Liver (tissue), 7 donors: ENCODE measurements at regions not wholly inside any gene's neighbourhood (a gene's known extent, or its start where the extent isn't known, plus 50 kb on each side); places are given as distances from the start of the nearest gene placed in this dataset.

Source experiments
- DNase-seq: peaks from one replicate; pipeline ENCODE4 v3.0.0-alpha.2; 2017; ENCODE audit warnings: low spot score
- H3K27ac ChIP-seq, 2 donors: one replicate each; pipeline ENCODE4 v1.7.0; 2013; ENCODE audit warnings: inconsistent platforms in 2 of 2, low read length in 2 of 2, control low read depth in 1 of 2, low read depth in 1 of 2, mild to moderate bottlenecking in 1 of 2
- H3K27me3 ChIP-seq, 4 donors: one replicate each; pipeline versions ENCODE4 v1.6.1 to v1.7.0; 2013; ENCODE audit warnings: low read length in 3 of 4, inconsistent platforms in 1 of 4, mild to moderate bottlenecking in 1 of 4, moderate library complexity in 1 of 4; ENCODE audit not compliant: control insufficient read depth in 4 of 4, insufficient read depth in 4 of 4
- H3K36me3 ChIP-seq, 4 donors: one replicate each; pipeline versions ENCODE4 v1.6.1 to v1.7.0; 2013; ENCODE audit warnings: low read length in 3 of 4, mild to moderate bottlenecking in 3 of 4, low read depth in 1 of 4, moderate library complexity in 1 of 4; ENCODE audit not compliant: control insufficient read depth in 4 of 4, insufficient read depth in 3 of 4
- H3K4me1 ChIP-seq, 4 donors: one replicate each; pipeline versions ENCODE4 v1.6.1 to v1.7.0; 2013; ENCODE audit warnings: low read length in 3 of 4, mild to moderate bottlenecking in 3 of 4, moderate library complexity in 1 of 4; ENCODE audit not compliant: control insufficient read depth in 4 of 4, insufficient read depth in 4 of 4
- H3K4me3 ChIP-seq, 3 donors: one replicate each; pipeline versions ENCODE4 v1.6.1 to v1.7.0; 2013; ENCODE audit warnings: low read length in 3 of 3, control low read depth in 1 of 3, low read depth in 1 of 3, mild to moderate bottlenecking in 1 of 3
- H3K9ac ChIP-seq, 2 donors: one replicate each; pipeline ENCODE4 v1.7.0; 2013; ENCODE audit warnings: low read length in 2 of 2, mild to moderate bottlenecking in 2 of 2, moderate library complexity in 2 of 2, control low read depth in 1 of 2, low read depth in 1 of 2
- H3K9me3 ChIP-seq, 4 donors: one replicate each; pipeline versions ENCODE4 v1.6.1 to v1.7.0; 2013; ENCODE audit warnings: low read length in 3 of 4; ENCODE audit not compliant: control insufficient read depth in 4 of 4
- FOXA1 ChIP-seq: IDR thresholded peaks from 2 replicates; pipeline ENCODE4 v1.6.1; 2016; ENCODE audit warnings: antibody characterized with exemption
- FOXA2 ChIP-seq: IDR thresholded peaks from 2 replicates; pipeline ENCODE4 v1.6.1; 2016; ENCODE audit warnings: antibody characterized with exemption
- GABPA ChIP-seq, 2 donors: IDR thresholded peaks in 1 of 2; conservative IDR thresholded peaks in 1 of 2; 2 replicates each; pipeline ENCODE4 v1.6.1; 2016; ENCODE audit warnings: antibody characterized with exemption in 2 of 2, mild to moderate bottlenecking in 1 of 2, moderate library complexity in 1 of 2
- HNF4A ChIP-seq, 2 donors: conservative IDR thresholded peaks; 2 replicates each; pipeline ENCODE4 v1.6.1; 2016; ENCODE audit warnings: antibody characterized with exemption in 2 of 2, mild to moderate bottlenecking in 2 of 2
- HNF4G ChIP-seq: IDR thresholded peaks from 2 replicates; pipeline ENCODE4 v1.6.1; 2016; ENCODE audit warnings: antibody characterized with exemption
- JUND ChIP-seq, 2 donors: IDR thresholded peaks; 2 replicates each; pipeline ENCODE4 v1.6.1; 2016; ENCODE audit warnings: antibody characterized with exemption in 2 of 2
- MAX ChIP-seq: IDR thresholded peaks from 2 replicates; pipeline ENCODE4 v1.6.1; 2016; ENCODE audit warnings: antibody characterized with exemption
- NR2F2 ChIP-seq: IDR thresholded peaks from 2 replicates; pipeline ENCODE4 v1.6.1; 2016; ENCODE audit warnings: antibody characterized with exemption
- RAD21 ChIP-seq, 2 donors: IDR thresholded peaks; 2 replicates each; pipeline ENCODE4 v1.6.1; 2016; ENCODE audit warnings: antibody characterized with exemption in 2 of 2, mild to moderate bottlenecking in 2 of 2
- REST ChIP-seq: IDR thresholded peaks from 2 replicates; pipeline ENCODE4 v1.6.1; 2016; ENCODE audit warnings: antibody characterized with exemption, mild to moderate bottlenecking
- RXRA ChIP-seq, 2 donors: IDR thresholded peaks; 2 replicates each; pipeline ENCODE4 v1.6.1; 2017 to 2018; ENCODE audit warnings: antibody characterized with exemption in 2 of 2, mild to moderate bottlenecking in 1 of 2
- SP1 ChIP-seq: IDR thresholded peaks from 2 replicates; pipeline ENCODE4 v1.6.1; 2018; ENCODE audit warnings: antibody characterized with exemption, mild to moderate bottlenecking
- TAF1 ChIP-seq: conservative IDR thresholded peaks from 2 replicates; pipeline ENCODE4 v1.6.1; 2016; ENCODE audit warnings: antibody characterized with exemption, mild to moderate bottlenecking
- YY1 ChIP-seq: IDR thresholded peaks from 2 replicates; pipeline ENCODE4 v1.6.1; 2016; ENCODE audit warnings: antibody characterized with exemption, mild to moderate bottlenecking
- ZBTB33 ChIP-seq: IDR thresholded peaks from 2 replicates; pipeline ENCODE4 v1.6.1; 2016; ENCODE audit warnings: antibody characterized with exemption
- WGBS: extraction: QIAGEN DNeasy Blood & Tissue Kit; methylation state at CpG from one replicate; pipeline ENCODE4 v1.1.7; 2013; 5-methylcytosine and 5-hydroxymethylcytosine counted together
- donor health status: healthy.
- donor health status: healthy.
- donor health status: healthy.
- donor health status: healthy.

DNA sequence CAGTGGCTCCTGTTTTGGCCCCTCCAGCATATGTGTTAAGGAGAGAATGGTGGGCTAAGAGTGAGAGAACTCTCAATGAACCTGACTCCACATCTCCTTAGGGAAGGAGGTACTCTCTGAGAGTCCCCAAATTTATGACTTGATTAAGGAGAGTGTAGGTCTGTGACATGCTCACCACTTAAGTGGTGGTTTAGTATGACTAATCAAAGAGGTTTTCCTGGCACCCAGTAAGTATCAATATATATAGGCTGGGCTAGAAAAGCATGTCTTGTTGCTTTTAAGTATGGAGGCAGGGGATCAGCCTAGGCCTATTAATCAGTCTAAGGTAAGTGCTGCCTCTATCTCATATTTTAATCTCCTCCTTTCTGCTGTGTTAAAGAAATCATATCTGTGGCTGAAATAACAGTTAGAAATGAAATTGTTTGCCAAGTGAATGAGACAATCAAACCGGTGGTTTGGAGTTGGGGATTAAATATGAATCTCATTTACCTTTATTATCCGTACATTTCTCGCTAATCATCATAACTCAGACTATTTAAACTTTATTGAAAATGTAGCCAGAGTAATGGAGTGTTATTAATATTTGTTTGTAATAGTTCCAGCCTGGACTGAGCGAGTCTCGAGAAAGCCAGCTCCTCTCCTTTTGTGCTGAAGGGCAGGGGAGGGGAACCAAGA is 107.7 kb upstream of the MEIS1 start (continued):
- TF ChIP-seq ZBTB33: no peak
- no peak for TF ChIP-seq HNF4G
- no peak for TF ChIP-seq GABPA (IDR thresholded peaks at IDR 0.05 in 1 of 2, conservative IDR thresholded peaks at IDR 0.05 in 1 of 2)
- no peak for TF ChIP-seq SP1
- TF ChIP-seq TAF1: no peak

- Histone ChIP-seq H3K4me3 (no peak overlapping the region), H3K9ac (no peak overlapping the region), H3K27ac (no peak overlapping the region), H3K4me1 (no peaks in the 10 kb centered on the region), H3K9me3 (no peaks in the 10 kb centered on the region), H3K27me3 (peaks cover 0 to 5% (median 0%) of the 10 kb centered on the region in 4 donors), H3K36me3 (no peaks in the 10 kb centered on the region)
- 79% methylated on average over 4 of the region's 4 CpGs for WGBS
- no peak for DNase-seq
- TF ChIP-seq SP1 (no peak), HNF4G (no peak), REST (no peak)
Measured at GRCh38 chr2:66324909-66325528, 109.9 kb upstream of the MEIS1 start.

DNA sequence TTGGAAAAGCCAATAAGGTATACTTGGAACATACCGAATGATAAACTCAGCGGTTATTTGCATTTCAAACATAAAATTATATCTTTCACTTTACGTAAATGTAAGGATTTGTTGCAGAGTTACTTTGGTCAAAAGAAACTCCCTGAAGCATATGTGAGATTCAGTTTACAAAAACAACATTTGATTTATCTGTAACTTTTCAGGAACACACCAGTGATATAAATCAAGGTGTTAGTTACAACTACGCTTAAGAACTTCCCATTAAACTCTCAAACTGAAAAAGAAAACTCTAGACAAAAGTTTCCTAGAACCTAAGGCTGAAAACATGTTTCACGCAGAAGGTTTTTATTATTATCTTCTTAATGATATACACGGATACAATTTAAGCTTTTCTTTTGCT is 110.6 kb upstream of the MEIS1 start:
- Histone ChIP-seq H3K27me3 (peaks cover 0 to 5% (median 0%) of the 10 kb centered on the region in 4 donors), H3K27ac (no peak overlapping the region), H3K36me3 (no peaks in the 10 kb centered on the region), H3K9ac (no peak overlapping the region), H3K4me3 (no peak overlapping the region), H3K4me1 (no peaks in the 10 kb centered on the region), H3K9me3 (no peaks in the 10 kb centered on the region)
- no peak for DNase-seq
- 78% methylated on average over 6 of the region's 6 CpGs for WGBS
- TF ChIP-seq TAF1: no peak

GRCh38 chr2:66323406-66323805 is 111.5 kb upstream of the MEIS1 start:
- WGBS: 50% methylated on average over 8 of the region's 8 CpGs
- no peak for DNase-seq
- no peaks in the 10 kb centered on the region for H3K36me3 ChIP-seq
- H3K4me1 ChIP-seq: no peaks in the 10 kb centered on the region
- H3K27me3 ChIP-seq: peaks cover 0 to 5% (median 0%) of the 10 kb centered on the region in 4 donors
- no peak overlapping the region for H3K9ac ChIP-seq
- H3K4me3 ChIP-seq: no peak overlapping the region
- H3K27ac ChIP-seq: no peak overlapping the region
- H3K9me3 ChIP-seq: no peaks in the 10 kb centered on the region
- no peak for TF ChIP-seq FOXA2
- TF ChIP-seq RXRA (IDR thresholded peaks at IDR 0.05): no peak
- TF ChIP-seq MAX: no peak
- TF ChIP-seq NR2F2: no peak
- no peak for TF ChIP-seq RAD21 (IDR thresholded peaks at IDR 0.05)
- TF ChIP-seq SP1: no peak
- no peak for TF ChIP-seq YY1
- TF ChIP-seq HNF4G: no peak
- no peak for TF ChIP-seq ZBTB33
- TF ChIP-seq JUND (IDR thresholded peaks at IDR 0.05): no peak
- no peak for TF ChIP-seq TAF1
- no peak for TF ChIP-seq FOXA1
- TF ChIP-seq HNF4A (conservative IDR thresholded peaks at IDR 0.05): no peak
